HepG2 (cell line): ENCODE measurements at regions not wholly inside any gene's neighbourhood (a gene's known extent, or its start where the extent isn't known, plus 50 kb on each side); places are given as distances from the start of the nearest gene placed in this dataset.
"Not testable (repeated sequence)": the region's sequence is repeated elsewhere in the genome, so short reads cannot be mapped to it uniquely, and the experiment has no call there.

Source experiments
- ATAC-seq: fragments of 200-7000 bp; cut with Tn5 transposase; 3 replicates; pipeline ENCODE4 v1.9.1; 2020; ENCODE audit warnings: mild to moderate bottlenecking, moderate library complexity
- BruUV-seq: library from RNA; stranded (reverse); fragments of 400-500 nt; replicated peaks from 2 replicates; lab custom pipeline; 2021; lab: Mats Ljungman, UMichigan
- CTCF ChIA-PET: fragments of 300-600 bp; formaldehyde crosslinking; extraction: SDS; loops from one replicate; lab custom pipeline; 2021; ENCODE audit warnings: low total read pairs, inconsistent platforms, low intra/inter-chr PET ratio; lab: Yijun Ruan, JAX
- POLR2A ChIA-PET: fragments of 350-600 bp; sonication (Branson Sonifier 250); formaldehyde crosslinking; loops from one replicate; lab custom pipeline; 2020; ENCODE audit warnings: antibody characterized with exemption, inconsistent platforms; lab: Yijun Ruan, JAX
- DNase-seq: peaks from one replicate; pipeline ENCODE4 v3.0.0-alpha.2; 2015; ENCODE audit warnings: low spot score
- FAIRE-seq: peaks from 3 replicates; lab custom pipeline; 2011; peaks lifted over from hg19 to GRCh38; lab: Jason Lieb, UNC
- H2AFZ ChIP-seq: one replicate; pipeline ENCODE4 v1.6.1; 2011; ENCODE audit warnings: low read length, inconsistent platforms
- H3K27ac ChIP-seq: fragments of 300-600 bp; 3 replicates; pipeline ENCODE4 v1.8.0; 2011; ENCODE audit warnings: mixed run types, mild to moderate bottlenecking, mixed read lengths, low read length, inconsistent platforms; ENCODE audit not compliant: insufficient read depth; ENCODE audit errors: extremely low read length
- H3K27me3 ChIP-seq, 2 experiments: fragments of 200-600 bp in 1 of 2; 2 replicates in 1 of 2; 3 replicates in 1 of 2; pipeline versions ENCODE4 v1.6.0 to v1.8.0; 2011; ENCODE audit warnings: low read length in 2 of 2, mild to moderate bottlenecking in 2 of 2, moderate library complexity in 2 of 2, inconsistent platforms in 1 of 2; ENCODE audit not compliant: insufficient read depth in 2 of 2, control insufficient read depth in 1 of 2
- H3K36me3 ChIP-seq, 2 experiments: fragments of 200-600 bp in 1 of 2; replicated peaks in 1 of 2; 2 replicates in 1 of 2; 3 replicates in 1 of 2; pipeline versions ENCODE4 v1.5.1 to v1.8.0; 2011; ENCODE audit warnings: low read length in 2 of 2, inconsistent platforms in 1 of 2; ENCODE audit not compliant: insufficient read depth in 2 of 2, control insufficient read depth in 1 of 2
- H3K4me1 ChIP-seq: 2 replicates; pipeline ENCODE4 v1.5.1; 2012; ENCODE audit warnings: low read length, inconsistent platforms; ENCODE audit not compliant: insufficient read depth
- H3K4me2 ChIP-seq: 2 replicates; pipeline ENCODE4 v1.6.0; 2011; ENCODE audit warnings: low read depth, low read length, inconsistent platforms
- H3K4me3 ChIP-seq, 3 experiments: fragments of 200-600 bp in 1 of 3; sonication (generic), shearing (Covaris generic) in 1 of 3; replicated peaks in 1 of 3; 2 replicates each; pipeline ENCODE4 v1.5.1; 2011 to 2016; ENCODE audit warnings: low read length in 3 of 3, inconsistent platforms in 2 of 3, low read depth in 2 of 3, mild to moderate bottlenecking in 2 of 3, control low read depth in 1 of 3, mixed read lengths in 1 of 3; ENCODE audit not compliant: insufficient read depth in 1 of 3
- H3K79me2 ChIP-seq: one replicate; pipeline ENCODE4 v1.6.1; 2011; ENCODE audit warnings: low read length, inconsistent platforms; ENCODE audit not compliant: insufficient read depth
- H3K9ac ChIP-seq: 2 replicates; pipeline ENCODE4 v1.6.0; 2011; ENCODE audit warnings: mild to moderate bottlenecking, low read depth, low read length, inconsistent platforms; ENCODE audit not compliant: insufficient read depth
- H3K9me3 ChIP-seq: 2 replicates; pipeline ENCODE4 v1.5.1; 2012; ENCODE audit warnings: mild to moderate bottlenecking, low read length
- H4K20me1 ChIP-seq: 2 replicates; pipeline ENCODE4 v1.6.0; 2011; ENCODE audit warnings: inconsistent platforms, mild to moderate bottlenecking, low read length, moderate library complexity; ENCODE audit not compliant: insufficient read depth
- CENPT ChIP-seq: sonication (generic); formaldehyde crosslinking; IDR thresholded peaks from 2 replicates; pipeline ENCODE4 v1.8.0; 2022; ENCODE audit warnings: low read depth, mild to moderate bottlenecking, moderate library complexity, missing genetic modification reagents
- HBP1 ChIP-seq: IDR thresholded peaks from 2 replicates; pipeline ENCODE4 v1.6.1; 2016; ENCODE audit warnings: low read depth, control low read depth
- IKZF5 ChIP-seq: IDR thresholded peaks from 2 replicates; pipeline ENCODE4 v1.6.1; 2018; ENCODE audit warnings: missing genetic modification reagents, mild to moderate bottlenecking, missing compliant biosample characterization
- PHF20 ChIP-seq: sonication (generic); formaldehyde crosslinking; IDR thresholded peaks from 2 replicates; pipeline ENCODE4 v1.5.0; 2020; ENCODE audit warnings: mild to moderate bottlenecking, missing genetic modification reagents
- SALL1 ChIP-seq: sonication (generic); formaldehyde crosslinking; IDR thresholded peaks from 2 replicates; pipeline ENCODE4 v1.8.0; 2022; ENCODE audit warnings: mild to moderate bottlenecking, missing genetic modification reagents
- ZEB1 ChIP-seq: IDR thresholded peaks from 2 replicates; pipeline ENCODE4 v1.6.1; 2012; ENCODE audit warnings: mild to moderate bottlenecking, low read depth, inconsistent platforms; ENCODE audit not compliant: insufficient replicate concordance
- ZNF430 ChIP-seq: sonication (generic); formaldehyde crosslinking; IDR thresholded peaks from 2 replicates; pipeline ENCODE4 v1.9.0; 2021; ENCODE audit warnings: mild to moderate bottlenecking, missing genetic modification reagents
- WGBS: methylation state at CpG from one replicate; pipeline ENCODE4 v1.1.6; 2017; ENCODE audit warnings: low lambda C conversion rate; 5-methylcytosine and 5-hydroxymethylcytosine counted together
- in situ Hi-C: cut with HindIII; loops from 2 replicates; pipeline ENCODE4 v1.10.0; 2017; ENCODE audit warnings: low pct_unique_long_range_greater_than_20kb; ENCODE audit not compliant: extremely low pct_ligation_motif_present
- intact Hi-C: fragments of 100-400 bp; cut with micrococcal nuclease; formaldehyde crosslinking; loops from one replicate; pipeline ENCODE4 v1.10.0; 2022; ENCODE audit not compliant: unreplicated experiment

GRCh38 chr1:37197411-37197810 is 163.1 kb upstream of the GRIK3 start:
- TF ChIP-seq ZNF430 (CRISPR knock-in tag): no peak
- no peak for TF ChIP-seq PHF20 (CRISPR knock-in tag)
- TF ChIP-seq CENPT (CRISPR knock-in tag): no peak
- no peak for TF ChIP-seq ZEB1
- no peak for TF ChIP-seq IKZF5 (CRISPR knock-in tag)
- no peak for TF ChIP-seq HBP1
- no peak for TF ChIP-seq SALL1 (CRISPR knock-in tag)
- WGBS: under 1% methylated on average over 3 of the region's 3 CpGs
- in situ Hi-C loops (no loop called here), intact Hi-C loops (no loop called here)
- DNase-seq: no peak
- Histone ChIP-seq H3K9me3 (no peaks in the 10 kb centered on the region; the same call in 1 of the 2 replicates), H3K4me2 (no peak overlapping the region), H3K36me3 (no peaks in the 10 kb centered on the region), H4K20me1 (no peaks in the 10 kb centered on the region), H3K4me3 (no peak overlapping the region), H3K27ac (no peak overlapping the region), H3K79me2 (no peaks in the 10 kb centered on the region), H2AFZ (no peak overlapping the region), H3K9ac (no peak overlapping the region), H3K27me3 (no peaks in the 10 kb centered on the region), H3K4me1 (no peaks in the 10 kb centered on the region)
- ATAC-seq: no peak
- CTCF ChIA-PET: no interaction called here
- POLR2A ChIA-PET: no interaction called here
- no peak for FAIRE-seq
- BruUV-seq: no TSS peak

- H3K4me2 ChIP-seq, DNase-seq, H2AFZ ChIP-seq, H3K9ac ChIP-seq, H3K4me1 ChIP-seq, H3K4me3 ChIP-seq, POLR2A ChIA-PET, ATAC-seq, BruUV-seq, in situ Hi-C loops, H3K27me3 ChIP-seq, H3K79me2 ChIP-seq, intact Hi-C loops, H3K36me3 ChIP-seq, CTCF ChIA-PET, FAIRE-seq, H3K27ac ChIP-seq, H4K20me1 ChIP-seq, H3K9me3 ChIP-seq: not testable (repeated sequence)
- WGBS: 0% methylated on average over 5 of the region's 5 CpGs
Observed at GRCh38 chr1:37214305-37214704, 180.0 kb upstream of the GRIK3 start.
